HT-29 (cell line): ENCODE measurements at regions not wholly inside any gene's neighbourhood (a gene's known extent, or its start where the extent isn't known, plus 50 kb on each side); places are given as distances from the start of the nearest gene placed in this dataset.

Source experiments
- DNase-seq: peaks from one replicate; pipeline ENCODE4 v3.0.0-alpha.2; 2015; ENCODE audit warnings: low spot score

DNA sequence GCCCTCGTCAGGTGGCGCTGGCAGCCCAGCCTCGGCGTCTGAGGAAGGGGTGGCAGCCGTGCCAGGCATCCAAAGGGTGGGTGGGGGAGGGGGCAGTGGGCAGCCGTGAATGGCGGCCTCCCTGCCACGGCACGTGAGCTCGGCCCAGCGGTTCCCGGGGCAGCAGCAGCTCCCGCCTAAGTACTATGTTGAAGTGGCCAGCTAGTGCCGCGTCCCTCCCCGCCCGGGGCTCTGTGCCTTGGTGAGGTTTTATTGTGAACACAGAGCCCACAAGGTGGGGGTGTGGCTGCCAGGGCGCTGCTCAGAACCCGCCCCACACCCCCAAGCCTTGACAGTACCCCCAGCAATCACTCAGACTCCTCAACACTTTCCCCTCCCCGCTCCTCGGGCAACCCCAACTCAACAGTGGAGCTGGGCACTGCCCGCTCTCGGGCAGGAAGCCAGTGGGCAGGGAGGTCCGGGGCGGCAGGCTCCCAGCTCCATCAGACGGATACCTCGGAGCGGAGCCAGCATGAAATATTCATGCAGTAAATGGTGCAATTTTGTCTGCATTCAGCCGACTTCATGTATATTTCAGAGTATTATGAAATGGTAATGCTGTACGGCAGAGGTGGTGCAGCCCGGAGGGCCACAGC lies 80.4 kb downstream of the ENGASE start:
- DNase-seq = no peak

DNA sequence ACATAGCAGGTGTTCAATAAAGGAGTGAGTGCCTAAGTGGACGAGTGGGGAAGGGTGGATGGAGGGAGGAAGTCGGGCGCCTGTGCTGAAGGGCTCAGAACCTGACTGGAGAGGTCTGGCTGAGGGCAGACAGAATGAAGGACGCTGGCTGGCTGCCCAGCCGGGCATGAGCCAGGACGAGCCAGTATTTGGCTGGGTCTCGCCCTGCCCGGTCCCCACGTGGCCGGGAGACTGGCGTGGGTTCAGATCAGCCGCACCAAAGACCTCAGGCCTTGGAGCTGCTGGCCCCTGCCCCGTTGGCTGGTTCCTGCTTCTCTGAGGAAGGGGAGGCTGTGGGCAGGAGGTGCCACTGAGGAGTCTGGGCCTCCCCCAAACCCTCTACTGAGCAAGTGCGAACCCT lies 79.8 kb downstream of the ENGASE start:
- no peak for DNase-seq

DNA sequence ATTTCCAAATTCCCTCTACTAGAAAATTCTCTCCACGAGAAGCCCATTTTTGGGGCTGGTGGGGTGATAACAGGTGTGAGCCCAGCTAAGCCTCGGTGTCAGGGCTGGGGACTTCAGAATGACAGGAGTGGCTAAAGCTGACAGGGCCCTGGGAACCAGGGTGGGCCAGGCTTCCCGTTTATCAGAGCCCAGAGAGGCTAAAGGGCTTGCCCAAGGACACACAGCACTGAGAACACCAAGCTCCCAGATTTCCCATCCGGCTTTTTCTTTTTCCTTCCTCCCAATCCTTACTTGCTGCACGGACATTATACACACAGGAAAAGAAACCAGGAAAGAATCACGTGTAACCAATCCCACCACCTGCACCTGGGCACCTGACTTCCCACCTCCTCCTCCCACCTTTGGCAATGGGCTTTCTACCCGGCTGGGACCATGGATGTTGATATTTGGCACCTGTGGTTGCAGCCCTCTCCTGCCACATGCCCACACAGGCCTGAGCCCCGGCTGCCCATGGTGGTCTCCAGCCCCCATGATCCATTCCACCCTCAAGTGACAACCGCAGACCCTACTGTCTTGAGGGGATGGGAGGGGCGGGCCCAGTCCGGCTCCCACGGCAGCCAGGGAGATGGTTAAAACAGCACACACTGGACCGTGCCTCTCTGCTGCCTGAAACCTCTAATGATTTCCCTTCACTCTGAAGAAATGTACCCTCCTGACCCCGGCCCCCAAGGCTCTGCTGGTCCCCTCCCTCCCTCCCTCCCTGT lies 78.9 kb downstream of the ENGASE start:
- no peak for DNase-seq

DNA sequence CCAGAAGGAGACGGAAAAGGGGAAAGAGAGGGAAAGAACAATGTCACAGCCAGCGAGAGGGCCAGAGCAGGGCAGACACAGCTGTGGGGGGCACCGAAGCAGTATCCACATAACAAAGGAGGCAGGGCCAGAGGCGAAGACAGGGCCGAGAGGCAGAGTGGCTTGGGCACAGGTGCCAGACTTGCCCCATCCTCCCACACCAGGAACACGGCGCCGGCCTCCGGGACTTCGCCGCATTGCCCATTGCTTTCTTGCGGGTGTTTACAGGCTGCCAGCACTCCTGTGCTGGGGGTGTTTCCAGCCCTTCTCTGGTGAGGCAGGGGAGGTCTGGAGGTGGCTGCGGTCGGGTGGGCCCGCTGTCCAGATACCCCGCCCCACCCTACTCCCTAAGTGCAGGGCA lies 78.0 kb downstream of the ENGASE start:
- DNase-seq = no peak

DNA sequence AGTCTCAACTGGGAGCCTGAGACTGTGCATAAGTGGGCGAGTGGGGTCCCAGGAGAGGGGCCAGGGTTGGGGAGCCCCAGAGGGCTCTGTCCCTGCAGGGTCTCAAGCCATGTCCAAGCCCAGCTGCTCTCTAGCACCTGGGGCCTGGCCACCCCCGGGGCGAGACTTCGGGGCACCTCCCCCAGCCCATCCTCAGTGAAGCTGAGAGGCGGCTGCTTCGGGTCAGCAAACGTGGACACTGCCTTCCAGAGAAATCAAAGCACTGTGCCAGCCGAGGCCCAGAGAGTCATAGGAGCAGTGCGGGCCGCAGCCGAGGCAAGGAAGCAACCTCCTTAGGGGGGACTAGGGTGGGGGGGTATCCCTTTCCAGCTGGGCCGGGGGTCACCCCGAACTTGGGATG lies 77.5 kb downstream of the ENGASE start:
- DNase-seq = no peak

DNA sequence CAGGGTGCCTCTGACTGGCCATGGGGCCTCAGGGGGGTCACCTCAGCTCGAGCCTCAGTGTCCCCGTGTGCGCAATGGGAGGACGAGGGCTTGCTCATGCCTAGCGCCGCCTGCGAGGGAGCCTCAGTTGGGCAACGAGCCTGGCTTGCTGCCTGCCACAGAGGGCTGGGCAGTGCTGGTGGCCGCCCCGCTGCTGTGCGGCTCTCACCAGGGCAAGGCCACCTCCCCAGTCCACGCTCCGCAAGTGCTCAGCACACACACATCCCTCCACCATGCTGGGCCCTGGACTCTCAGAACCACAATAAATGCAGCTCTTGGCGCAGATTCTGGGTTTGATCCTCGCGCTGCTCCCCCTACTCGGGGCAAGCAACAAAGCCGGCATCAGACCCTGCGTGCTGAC lies 76.2 kb downstream of the ENGASE start:
- DNase-seq = no peak

DNA sequence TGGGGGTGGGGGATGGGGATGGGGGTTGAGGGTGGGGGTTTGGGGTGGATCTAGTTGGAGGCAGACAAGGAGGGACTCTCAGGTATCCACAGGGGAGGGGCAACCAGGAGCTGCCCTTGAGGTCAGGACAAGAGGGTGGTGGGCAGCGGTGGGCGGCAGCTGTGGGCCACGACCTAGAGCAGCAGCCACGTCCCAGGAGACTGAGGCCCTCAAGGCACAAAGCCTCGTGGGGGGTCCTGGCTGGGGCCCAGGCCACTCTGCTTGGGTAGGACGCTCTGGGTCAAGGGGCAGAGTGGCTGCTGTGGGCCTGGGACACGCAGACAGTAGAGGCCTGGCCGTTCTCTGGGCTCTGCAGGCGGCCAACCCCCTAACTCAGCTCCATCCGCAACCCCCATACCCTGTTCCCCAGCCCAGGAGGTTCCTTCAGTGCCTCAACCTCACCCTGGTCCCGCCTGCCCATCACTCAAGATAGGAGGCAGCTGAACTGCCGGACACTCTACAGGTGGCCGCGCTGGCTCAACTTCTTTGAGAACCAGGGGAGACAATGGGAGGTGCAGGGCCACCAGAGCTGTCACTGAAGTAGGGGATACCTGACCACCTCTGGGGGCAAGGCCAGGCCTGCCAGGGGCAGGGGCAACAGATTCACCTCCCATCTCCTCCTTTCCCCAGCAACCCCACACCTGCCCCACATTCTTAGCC lies 75.6 kb downstream of the ENGASE start:
- no peak for DNase-seq

DNA sequence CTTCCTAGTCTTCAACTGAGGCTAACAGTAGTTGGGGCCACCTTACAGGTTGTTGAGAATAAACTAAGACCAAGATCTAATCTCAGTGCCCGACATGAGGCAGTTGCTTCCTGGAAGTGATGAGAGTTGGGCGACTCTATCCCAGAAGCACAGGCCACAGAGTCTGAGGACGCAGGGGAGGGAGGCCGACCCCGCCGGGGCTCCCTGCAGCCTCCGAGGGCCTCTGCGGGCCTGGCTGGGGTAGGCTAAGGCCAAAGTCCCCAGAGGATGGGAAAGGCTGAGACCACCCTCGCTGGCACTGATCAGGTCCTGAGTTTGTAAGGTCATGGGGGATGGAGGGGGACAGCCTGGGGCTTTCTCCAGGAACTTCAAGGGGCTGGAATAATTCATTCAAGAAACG lies 74.0 kb downstream of the ENGASE start:
- DNase-seq = no peak

DNA sequence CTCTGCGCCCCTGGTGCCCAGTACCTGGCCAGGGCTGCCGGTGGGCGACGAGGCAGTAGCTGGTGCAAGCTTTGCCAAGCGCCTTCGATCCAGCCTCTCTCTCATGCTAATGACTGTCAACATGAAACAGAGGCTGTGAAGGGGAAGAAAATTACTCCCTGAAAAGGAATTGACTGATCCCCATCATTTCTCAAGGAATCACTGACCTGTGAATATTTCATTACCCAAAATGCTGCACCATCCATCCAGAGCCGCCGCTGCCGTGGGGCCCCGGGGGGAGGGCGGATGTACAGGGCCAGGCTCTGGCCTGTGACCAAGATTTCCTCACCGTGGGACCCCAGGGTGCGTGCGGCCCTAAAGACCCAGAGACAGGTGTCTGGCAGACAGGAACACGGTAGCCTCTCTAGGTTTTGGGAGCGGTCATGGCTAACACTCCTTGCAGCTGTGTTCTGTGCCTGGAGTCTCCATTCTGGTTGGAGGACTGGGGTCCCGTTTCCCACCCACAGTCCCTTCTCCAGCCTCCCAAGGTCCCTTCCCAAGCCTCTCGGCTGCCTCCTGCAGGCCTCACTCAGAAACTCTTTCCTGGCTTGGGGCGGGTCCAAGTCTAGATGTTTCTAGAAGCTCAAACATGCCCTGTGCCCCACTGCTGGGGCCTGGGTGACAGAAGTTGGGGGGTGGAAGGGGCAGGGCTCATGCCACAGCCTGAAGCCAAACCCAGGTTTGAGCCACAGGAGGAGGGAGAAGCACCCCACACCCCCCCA lies 73.3 kb downstream of the ENGASE start:
- no peak for DNase-seq

DNA sequence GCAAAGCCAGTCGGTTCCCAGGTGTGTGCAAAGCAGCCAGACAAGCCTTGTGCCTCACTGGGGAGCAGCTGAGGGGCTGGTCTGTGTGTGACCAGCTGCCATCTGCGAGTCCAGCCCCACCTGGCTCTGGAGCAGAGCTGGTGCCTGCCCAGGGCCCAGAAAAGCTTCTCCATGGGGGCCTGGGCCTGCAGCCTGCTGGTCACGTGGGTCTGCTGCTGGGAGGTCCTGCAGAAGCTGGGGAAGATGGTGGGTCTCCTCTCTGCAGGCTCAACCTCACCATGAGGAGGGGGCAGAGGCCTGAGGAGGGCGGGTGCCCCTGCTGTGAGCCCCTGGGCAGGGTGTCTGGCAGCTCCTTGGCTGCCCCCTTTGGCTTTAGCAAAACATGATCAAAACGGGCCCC lies 71.9 kb downstream of the ENGASE start:
- no peak for DNase-seq

DNA sequence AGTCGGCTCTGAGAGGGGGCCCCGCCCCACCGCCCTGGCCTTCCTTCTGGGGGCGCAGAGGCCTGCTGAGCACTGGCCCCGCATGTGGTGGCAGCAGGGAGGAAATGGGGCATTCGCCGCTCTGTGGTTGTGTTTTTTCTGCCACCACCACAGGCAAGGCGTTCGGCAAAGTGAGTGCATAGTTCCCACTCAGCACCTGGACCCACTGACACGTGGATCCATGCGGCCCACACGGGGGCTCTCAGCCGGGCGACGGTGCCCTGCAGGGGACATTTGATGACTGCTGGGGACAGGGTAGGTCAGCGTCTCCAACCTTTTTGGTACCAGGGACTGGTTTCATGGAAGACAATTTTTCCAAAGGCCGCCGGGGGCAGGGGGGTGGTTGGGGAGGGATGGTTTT lies 70.9 kb downstream of the ENGASE start:
- DNase-seq = no peak

DNA sequence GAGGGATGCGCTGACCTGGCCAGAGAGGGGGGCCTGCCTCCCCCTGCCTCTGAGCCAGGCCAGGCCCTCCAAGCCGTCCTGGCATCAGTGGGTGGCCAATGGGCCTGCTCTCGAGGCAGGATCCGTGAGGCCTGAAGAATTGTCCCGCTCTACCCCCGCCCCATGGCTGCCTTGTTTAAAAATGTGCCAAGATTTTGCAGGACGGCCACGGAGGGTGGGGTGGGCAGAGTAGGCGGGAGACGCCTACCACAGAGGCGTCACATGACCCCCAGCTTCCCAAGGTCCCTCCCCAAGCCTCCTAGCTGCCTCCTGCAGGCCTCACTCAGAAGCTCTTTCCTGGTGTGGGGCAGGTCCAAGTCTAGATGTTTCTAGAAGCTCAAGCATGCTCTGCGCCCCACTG lies 69.5 kb downstream of the ENGASE start:
- no peak for DNase-seq

DNA sequence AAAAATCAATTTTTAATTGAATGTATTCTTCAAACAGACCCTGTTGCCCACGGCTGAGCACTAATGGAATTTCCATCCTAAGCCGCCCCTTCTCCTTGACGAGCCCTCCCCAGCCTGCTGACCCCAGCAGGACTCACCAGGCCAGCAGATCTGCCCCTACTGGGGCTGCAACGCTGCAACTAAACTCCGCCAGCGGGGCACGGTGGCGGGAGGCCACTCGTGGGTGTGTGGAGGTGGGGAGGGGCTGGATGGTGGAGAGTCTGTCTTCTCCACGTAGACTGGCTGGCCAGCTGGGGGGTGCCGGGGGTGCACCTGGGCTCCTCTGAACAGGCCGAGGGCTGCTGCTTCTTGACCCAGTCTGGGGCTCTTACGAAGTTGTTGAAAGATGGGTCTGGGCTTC lies 67.8 kb downstream of the ENGASE start:
- no peak for DNase-seq

DNA sequence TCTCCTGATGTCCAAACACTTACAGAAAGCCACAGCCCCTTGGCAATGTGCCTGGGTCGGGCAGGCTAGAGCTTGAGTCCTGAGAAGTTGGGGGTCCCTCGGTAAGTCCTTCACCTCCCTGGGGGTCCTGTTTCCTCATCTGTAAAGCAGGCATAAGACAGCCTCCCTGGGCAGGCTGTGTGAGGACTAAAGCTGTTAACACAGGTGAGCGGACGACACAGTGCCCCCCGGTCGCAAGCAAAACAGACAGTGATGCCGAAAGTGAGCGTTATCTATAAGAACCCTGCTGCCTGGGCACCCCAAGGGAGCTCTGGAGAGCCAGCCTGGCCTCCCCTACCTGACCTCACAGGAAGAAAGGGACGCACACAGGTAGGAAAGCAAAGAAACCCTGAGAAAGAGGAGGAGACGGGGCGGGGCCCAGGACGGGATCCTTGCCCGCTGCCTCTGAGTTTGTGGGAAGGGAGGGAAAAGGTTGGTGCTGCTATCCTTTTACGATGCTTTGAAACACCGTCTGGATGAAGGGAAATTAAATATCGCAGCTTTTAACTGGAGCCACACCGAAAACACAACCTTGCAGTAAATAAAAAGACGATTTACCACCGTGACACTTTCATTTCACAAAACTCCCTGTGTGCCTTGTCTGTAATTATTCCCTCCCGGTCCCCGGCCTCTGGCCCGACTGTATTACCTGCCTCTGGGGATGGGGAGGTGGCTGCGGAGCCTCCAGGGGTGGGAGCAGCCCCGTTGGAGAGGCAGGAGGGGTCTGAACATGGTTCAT lies 67.1 kb downstream of the ENGASE start:
- DNase-seq = no peak

DNA sequence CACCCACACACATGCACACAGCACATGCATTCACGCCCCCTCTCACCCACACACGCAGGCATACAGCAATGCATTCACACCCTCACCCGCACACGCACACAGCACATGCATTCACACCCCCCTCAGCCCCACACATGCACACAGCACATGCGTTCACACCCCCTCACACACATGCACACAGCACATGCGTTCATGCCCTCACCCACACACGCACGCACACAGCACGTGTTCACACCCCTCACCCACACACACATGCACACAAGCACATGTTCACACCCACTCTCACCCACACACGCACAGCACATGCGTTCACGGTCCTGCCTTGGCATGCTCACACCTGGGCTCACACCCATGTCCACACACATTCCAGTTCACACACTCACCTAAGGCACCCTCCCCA lies 64.2 kb downstream of the ENGASE start:
- no peak for DNase-seq

DNA sequence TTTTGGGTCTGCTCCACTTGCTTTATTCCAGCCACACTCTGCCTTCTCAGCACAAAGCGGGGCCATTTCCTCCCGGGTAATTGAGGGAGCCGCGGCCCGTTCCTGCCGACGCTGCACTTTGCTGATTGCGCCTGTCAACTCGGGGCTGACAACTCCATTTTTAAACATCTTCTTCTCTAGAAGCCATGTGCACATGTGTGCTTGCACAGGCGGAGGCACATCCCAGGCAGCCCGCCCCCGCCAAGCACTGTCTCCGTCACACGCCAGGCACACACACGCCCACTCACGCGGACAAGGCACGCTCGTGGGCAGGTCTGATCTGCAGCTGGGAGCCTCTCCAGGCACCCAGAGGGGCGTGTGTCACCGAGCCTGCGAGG lies 63.2 kb downstream of the ENGASE start:
- no peak for DNase-seq

DNA sequence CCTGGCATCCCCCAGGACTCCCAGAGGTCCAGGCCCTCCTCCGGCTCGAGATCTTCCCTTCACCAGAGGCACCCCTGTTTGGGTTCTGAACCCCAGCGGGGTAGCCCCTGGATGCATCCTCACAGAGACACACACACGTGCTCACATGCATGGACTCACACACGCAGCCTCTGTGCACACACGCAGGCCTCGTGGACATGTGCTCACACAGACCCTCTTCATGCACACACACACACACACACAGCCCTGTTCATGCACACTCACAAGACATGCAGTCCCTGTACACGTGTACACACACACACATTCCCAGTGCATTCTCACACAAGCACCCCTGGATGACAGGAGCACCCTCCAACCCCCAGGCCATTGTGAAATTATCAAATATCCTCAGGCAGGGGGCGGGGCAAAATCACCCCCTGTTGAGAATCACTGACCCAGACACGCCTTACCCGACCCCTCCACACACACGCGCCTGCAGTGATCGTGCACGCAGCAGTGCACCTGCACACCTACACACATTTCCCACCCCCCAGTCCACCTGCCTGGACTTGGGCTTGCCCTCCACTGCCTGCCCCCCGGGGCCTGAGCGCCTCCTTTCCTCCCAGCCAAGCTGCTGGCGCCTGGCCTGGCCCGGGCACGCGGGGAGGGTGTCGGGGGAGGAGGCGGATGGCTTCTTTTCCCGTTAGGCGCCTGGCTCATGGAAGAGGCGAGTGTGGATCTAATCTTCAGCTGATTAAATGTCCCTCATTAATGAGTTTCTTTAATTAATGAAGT lies 62.6 kb downstream of the ENGASE start:
- DNase-seq = no peak

DNA sequence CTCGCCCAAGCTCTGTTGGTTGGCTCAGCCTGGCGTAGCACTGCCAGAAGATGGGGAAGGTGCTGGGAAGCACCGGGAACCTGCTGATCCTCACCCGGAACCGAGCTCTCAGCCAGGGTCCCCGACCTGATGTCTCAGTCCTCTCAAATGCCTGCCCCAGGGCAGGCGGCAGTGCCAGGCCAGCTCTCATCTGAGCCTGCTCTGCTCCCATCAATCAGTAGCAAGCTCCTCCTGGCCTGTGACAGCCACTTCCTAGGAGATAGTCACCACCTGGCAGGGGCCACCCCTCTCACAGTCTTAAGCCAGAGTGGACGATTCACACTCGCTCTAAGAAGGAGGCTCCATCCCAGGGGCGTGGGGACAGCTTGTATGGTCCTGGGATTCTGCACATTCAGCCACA lies 62.0 kb downstream of the ENGASE start:
- no peak for DNase-seq
